Fibroblast of gingiva (primary cell): ENCODE measurements at regions not wholly inside any gene's neighbourhood (a gene's known extent, or its start where the extent isn't known, plus 50 kb on each side); places are given as distances from the start of the nearest gene placed in this dataset.

Source experiments
- DNase-seq: peaks from one replicate; pipeline ENCODE4 v3.0.0-alpha.2; 2011; ENCODE audit warnings: low read depth

GRCh38 chr5:30051976-30052375 is 1141.5 kb upstream of the CDH6 start:
- no peak for DNase-seq

GRCh38 chr5:30050056-30050815 is 1143.2 kb upstream of the CDH6 start:
- no peak for DNase-seq

GRCh38 chr5:30042677-30043076 is 1150.8 kb upstream of the CDH6 start:
- DNase-seq, result no peak

GRCh38 chr5:30041831-30042385 is 1151.6 kb upstream of the CDH6 start:
- no peak for DNase-seq

GRCh38 chr5:30041291-30041690 is 1152.2 kb upstream of the CDH6 start:
- DNase-seq, result no peak

DNA sequence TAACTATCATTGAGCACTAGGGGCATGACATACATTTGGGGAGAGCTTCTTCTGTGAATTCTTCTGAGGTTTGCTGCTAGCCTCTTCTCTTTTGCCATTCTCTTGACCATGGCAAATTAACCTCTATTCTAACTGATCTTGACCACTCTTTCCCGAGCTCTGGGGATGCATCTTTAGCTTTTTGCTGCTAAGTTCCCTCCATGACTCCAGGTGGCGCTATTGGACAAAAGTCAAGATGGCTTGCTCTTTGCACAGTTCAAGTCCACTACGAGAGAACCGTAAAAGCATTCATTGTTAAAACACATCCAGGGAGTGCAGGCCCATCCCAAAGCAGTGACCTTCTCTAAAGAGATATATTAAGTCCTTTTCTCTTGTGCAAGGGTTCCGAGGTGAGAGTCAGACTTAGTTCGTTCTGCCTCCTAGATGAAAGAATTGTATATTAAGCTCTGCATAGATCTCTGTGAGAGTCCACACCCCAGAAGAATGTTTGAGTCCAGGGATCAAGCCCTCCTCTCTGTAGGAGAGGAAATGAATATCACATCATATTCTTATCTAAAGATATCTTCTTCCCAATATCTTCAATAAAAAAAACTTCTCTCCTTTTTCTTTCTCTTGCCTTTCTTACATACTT is 1152.9 kb upstream of the CDH6 start:
- no peak for DNase-seq

DNA sequence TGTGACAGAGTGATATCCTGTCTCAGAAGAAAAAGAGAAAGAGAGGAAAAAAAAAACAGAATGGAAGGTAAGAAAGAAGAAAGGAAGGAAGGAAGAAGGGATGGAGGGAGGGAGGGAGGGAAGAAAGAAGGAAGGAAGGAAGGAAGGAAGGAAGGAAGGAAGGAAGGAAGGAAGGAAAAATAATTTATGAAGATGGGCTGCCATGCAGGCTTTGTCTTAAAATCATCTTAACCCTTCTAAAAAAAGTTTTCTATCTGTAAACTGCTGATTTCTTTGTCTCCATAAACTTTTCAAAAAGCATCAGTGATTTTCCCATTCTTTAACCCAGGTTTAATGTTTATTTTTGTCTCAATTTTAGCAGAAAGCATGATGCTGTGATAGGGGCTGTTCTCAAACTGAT is 1154.1 kb upstream of the CDH6 start:
- no peak for DNase-seq

GRCh38 chr5:30034870-30035269 is 1158.6 kb upstream of the CDH6 start:
- DNase-seq, result no peak

DNA sequence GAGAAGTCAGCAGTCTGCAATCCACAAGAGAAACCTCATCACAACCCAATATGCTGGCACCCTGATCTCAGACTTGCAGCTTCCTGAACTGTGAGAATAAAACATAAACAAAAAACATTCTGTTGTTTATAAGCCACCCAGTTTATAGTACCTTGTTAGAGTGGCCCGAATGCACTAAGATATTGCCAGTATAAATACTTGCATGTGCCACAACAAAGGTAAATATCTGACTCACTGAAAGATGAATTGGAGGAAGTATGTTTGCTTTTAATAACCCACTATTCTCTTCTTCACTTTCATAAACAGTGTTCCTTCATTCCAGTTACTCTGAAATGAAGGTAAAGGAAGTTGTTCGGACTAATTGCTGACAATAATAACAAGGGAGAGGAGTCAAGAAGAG is 1163.4 kb upstream of the CDH6 start:
- DNase-seq, result no peak

DNA sequence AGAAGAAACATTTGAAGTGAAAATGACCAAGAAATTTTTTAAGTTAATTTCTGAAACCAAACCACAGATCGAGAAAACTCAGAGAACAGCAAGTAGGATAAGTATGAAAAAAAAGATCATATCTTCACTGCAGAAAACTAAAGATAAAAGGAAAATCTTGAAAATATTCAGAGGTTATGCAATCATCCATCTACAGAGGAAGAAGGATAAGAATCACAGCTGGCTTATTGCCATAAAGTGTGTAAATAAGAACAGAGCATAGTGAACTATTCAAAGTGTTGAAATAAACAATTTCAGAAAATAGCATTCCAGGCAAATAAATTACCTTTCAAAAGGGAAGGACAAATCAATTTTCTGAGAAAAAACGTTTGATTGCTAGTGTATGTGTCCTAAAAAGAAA is 1191.7 kb upstream of the CDH6 start:
- no peak for DNase-seq

DNA sequence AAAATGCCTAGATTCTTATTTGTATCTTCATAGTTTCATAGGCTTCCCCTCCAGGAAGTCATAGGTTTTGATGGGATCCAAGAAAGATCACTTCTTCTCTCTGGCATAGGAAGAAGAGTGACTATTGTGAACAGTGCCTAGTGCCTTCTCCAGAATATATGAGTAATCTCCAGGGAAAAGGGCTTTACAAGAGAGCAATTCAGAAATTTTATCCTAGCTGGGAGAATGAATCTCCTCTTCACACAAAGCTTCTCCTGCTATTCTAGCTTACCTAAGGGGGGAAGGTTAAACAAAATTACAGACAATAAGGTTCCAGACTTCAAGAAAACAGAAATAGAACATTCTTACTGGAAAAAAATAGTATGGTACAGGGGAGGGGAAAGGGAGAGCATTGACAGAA is 1193.3 kb upstream of the CDH6 start:
- no peak for DNase-seq

GRCh38 chr5:29995154-29995553 is 1198.3 kb upstream of the CDH6 start:
- no peak for DNase-seq

- DNase-seq, result no peak
These were observed 1199.0 kb upstream of the CDH6 start for GRCh38 chr5:29994519-29994918.

DNA sequence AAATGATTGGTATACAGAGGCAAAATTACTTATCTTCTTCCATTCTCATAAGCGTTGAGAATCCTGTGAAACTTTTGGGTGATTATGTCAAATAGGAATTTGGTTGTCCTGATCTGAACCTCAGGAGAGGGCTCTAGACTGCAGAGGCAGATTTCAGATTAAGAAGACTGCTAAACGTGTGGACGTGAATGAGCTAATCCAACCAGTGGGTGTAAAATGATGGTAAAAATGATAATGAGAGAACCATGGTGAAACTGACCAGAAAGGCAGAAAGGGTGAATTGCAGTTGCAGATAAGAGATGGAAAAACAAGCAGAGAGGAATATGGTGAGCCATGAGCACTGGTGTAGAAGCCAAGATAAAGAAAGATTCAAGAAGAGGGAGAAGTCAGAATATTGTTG is 1200.2 kb upstream of the CDH6 start:
- no peak for DNase-seq

DNA sequence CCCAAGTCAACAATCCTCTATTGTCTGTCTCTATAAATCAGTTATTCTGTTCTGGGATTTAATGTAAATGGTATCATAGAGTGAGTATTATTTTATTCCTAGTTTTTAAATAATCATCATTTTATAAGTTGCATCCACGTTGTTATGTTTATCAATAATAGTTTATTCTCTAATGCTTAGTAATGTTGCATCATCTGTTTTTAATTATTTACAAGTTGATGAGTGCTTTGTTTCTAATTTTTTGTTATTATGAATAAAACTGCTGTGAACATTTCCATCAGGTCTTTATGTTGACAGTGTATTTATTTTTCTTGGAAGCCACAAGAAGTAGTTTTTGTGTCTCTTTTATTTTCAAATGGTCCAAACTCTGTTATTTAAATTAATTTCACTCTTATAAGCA is 1201.2 kb upstream of the CDH6 start:
- no peak for DNase-seq

DNA sequence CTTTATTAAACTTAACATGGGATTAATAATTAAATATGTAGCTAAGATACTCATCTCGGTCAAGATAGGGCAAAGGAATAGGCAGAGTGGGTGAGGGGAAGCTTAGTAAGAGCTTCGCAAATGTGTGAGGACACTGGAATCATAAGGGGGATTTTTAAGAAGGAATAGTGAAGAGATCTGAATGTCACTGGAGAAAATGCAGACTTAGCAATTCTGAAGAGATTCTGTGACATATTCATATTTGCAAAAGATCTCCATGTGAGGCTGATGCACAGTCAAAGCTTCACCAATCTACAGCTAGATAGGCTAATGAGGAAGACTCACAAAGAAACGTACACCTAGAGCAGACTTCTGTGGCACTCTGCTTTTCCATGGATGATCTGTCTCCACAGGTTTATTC is 1202.8 kb upstream of the CDH6 start:
- no peak for DNase-seq

GRCh38 chr5:29984156-29984540 is 1209.3 kb upstream of the CDH6 start:
- DNase-seq, result no peak

GRCh38 chr5:29983528-29984155 is 1209.8 kb upstream of the CDH6 start:
- DNase-seq, result no peak

- DNase-seq, result no peak
These were observed 1211.0 kb upstream of the CDH6 start for GRCh38 chr5:29982457-29982856.

DNA sequence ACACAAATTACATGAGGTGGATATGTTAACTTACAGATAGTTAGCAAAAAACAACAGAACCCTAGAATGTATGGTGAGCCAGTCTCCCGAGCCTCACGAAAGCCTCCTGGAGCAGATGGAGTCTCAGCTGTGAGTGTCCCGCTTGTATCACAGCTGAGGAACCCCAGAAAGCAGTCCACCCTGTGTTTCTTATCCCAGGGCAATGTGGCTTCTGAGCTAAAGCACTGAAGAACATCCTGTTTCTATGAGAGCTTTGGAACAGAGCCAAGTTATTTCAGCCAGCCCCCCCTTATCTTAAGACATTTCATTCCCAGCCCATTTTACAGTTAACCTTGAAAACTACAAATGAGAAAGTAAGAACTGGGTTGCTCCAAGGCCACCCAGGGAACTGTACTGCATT is 1220.9 kb upstream of the CDH6 start:
- DNase-seq, result no peak

DNA sequence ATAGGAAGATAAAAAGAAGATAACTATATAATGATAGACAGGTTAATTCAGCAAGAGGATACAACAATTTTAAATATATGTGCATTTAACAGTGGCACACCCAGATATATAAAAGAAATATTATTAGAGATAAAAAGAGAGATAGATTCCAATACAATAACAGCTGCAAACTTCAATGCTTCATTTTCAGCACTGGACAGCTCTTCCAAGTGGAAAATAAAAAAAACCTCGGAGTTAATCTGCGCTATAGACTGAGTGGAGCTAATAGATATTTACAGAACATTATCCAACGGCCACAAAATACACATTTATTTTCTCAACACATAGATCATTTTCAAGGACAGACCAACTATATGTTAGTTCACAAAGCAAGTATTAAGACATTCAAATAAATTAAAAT is 1229.5 kb upstream of the CDH6 start:
- DNase-seq, result no peak

DNA sequence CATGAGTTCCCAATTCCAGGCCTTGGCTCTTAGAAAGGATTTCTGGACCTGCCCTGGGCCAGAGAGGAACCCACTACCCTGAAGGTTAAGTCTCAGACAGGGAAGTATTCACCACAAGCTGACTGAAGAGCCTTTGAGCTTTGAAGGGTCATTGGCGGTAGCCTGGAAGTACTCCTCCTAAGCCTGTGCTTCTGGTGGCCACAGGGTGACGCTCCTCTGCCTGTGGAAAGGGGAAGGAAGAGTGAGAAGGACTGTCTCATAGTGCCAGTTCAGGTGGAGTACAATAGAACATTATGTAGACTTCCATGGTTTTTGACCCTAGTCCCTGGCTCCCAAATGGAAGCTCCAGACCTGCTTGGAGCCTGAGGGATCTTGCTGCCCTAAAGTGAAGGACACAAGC is 1233.2 kb upstream of the CDH6 start:
- DNase-seq, result no peak

DNA sequence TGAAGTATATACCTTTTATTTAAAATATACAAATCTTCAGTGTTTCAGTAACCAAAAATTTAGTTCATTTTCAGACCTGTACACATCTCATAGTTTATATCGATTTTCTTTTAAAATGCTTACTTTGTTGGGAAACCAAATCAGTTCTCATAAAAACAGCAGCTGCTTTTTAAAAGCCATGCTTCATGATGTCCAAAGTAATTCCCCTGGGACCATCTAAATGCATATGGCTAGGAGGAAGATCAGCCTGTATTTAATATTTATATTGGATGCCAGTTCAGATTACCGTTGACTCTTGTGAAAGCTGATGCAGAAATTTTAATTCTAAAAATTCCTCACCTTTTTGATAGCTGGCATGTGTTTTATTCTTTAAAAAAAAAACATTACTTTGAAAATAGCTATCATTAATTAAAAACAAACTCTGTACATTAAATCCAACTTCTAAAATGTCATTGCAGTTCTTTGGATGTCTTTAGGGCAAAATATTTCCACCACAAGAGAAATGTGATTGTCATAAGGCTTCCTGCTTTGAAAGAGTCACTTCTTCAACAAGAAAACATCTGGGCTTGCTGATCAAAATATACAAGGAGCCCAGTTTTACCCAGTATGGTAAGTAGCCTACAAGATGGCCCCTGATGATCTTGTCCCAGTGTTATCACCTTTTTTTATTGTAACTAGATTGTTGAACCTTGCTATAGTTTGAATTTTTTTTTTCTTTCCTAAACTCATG is 1242.9 kb upstream of the CDH6 start:
- DNase-seq, result no peak
